ENCODE measurements at regions not wholly inside any gene's neighbourhood (a gene's known extent, or its start where the extent isn't known, plus 50 kb on each side); places are given as distances from the start of the nearest gene placed in this dataset.

- DNase-seq = no peak
Measured at GRCh38 chr3:157794771-157795170, 291.6 kb upstream of the VEPH1 start.

GRCh38 chr3:157793745-157794144, 290.5 kb upstream of the VEPH1 start:
- no peak for DNase-seq

GRCh38 chr3:157789162-157789561, 285.9 kb upstream of the VEPH1 start:
- DNase-seq = no peak

- DNase-seq = no peak
Measured at GRCh38 chr3:157786618-157787017, 283.4 kb upstream of the VEPH1 start.

GRCh38 chr3:157786211-157786610, 283.0 kb upstream of the VEPH1 start:
- DNase-seq = no peak

- no peak for DNase-seq
Measured at GRCh38 chr3:157785102-157785826, 282.0 kb upstream of the VEPH1 start.

GRCh38 chr3:157782236-157782635, 279.0 kb upstream of the VEPH1 start:
- no peak for DNase-seq

GRCh38 chr3:157776861-157777260, 273.6 kb upstream of the VEPH1 start:
- no peak for DNase-seq

GRCh38 chr3:157775446-157775845, 272.2 kb upstream of the VEPH1 start:
- DNase-seq = no peak

GRCh38 chr3:157769378-157769777, 266.2 kb upstream of the VEPH1 start:
- DNase-seq = no peak

GRCh38 chr3:157767607-157768006, 264.4 kb upstream of the VEPH1 start:
- DNase-seq = no peak

GRCh38 chr3:157763644-157764043, 260.4 kb upstream of the VEPH1 start:
- DNase-seq = no peak

- no peak for DNase-seq
Measured at GRCh38 chr3:157759311-157759710, 256.1 kb upstream of the VEPH1 start.

GRCh38 chr3:157755233-157755632, 252.0 kb upstream of the VEPH1 start:
- no peak for DNase-seq

GRCh38 chr3:157754451-157754850, 251.2 kb upstream of the VEPH1 start:
- DNase-seq = no peak

GRCh38 chr3:157753787-157754136, 250.5 kb upstream of the VEPH1 start:
- DNase-seq = no peak

GRCh38 chr3:157752956-157753786, 250.0 kb upstream of the VEPH1 start:
- no peak for DNase-seq

- no peak for DNase-seq
Measured at GRCh38 chr3:157752554-157752953, 249.3 kb upstream of the VEPH1 start.

- no peak for DNase-seq
Measured at GRCh38 chr3:157751386-157751785, 248.2 kb upstream of the VEPH1 start.

GRCh38 chr3:157746391-157746790, 243.2 kb upstream of the VEPH1 start:
- no peak for DNase-seq

GRCh38 chr3:157741607-157742006, 238.4 kb upstream of the VEPH1 start:
- no peak for DNase-seq

GRCh38 chr3:157738441-157738840, 235.2 kb upstream of the VEPH1 start:
- DNase-seq = no peak

GRCh38 chr3:157718800-157719199, 215.6 kb upstream of the VEPH1 start:
- no peak for DNase-seq

GRCh38 chr3:157713101-157713500, 209.9 kb upstream of the VEPH1 start:
- no peak for DNase-seq

All from occipital lobe (tissue), 1 donor.